Suppressor macrophage treated with lipopolysaccharide for 1 hour (primary cell): ENCODE measurements at regions not wholly inside any gene's neighbourhood (a gene's known extent, or its start where the extent isn't known, plus 50 kb on each side); places are given as distances from the start of the nearest gene placed in this dataset.

Source experiments
- DNase-seq, 3 donors: peaks; one replicate each; pipeline ENCODE4 v3.0.0-alpha.2; 2020 to 2022

DNA sequence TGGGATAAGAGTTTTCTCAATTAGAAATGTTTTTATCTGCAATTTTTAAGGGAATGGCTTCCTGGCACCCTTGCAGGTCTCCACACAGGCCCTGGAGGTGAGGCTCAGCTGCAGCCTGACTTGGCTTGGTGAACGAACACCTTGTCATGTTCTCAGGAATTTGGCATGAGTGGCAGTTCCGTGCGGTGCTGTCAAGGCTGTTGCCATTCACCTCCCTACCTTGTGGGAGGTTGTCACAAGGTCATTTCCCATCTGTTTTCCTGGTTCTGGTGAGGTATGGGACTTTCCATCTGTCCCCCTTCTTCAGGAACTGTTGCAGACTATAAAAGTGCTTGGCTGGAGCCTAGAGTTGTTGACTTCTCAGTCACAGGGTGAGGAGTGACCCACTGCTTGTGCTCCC lies 82.9 kb downstream of the ELOVL4 start:
- no peak for DNase-seq

- no peak for DNase-seq
Measured at GRCh38 chr6:79864001-79864400, 83.4 kb downstream of the ELOVL4 start.

GRCh38 chr6:79863566-79863965 lies 83.8 kb downstream of the ELOVL4 start:
- DNase-seq = no peak

- peak; percentile 12 to 48 (median 30) for DNase-seq
Measured at GRCh38 chr6:79862711-79863110, 84.6 kb downstream of the ELOVL4 start.

DNA sequence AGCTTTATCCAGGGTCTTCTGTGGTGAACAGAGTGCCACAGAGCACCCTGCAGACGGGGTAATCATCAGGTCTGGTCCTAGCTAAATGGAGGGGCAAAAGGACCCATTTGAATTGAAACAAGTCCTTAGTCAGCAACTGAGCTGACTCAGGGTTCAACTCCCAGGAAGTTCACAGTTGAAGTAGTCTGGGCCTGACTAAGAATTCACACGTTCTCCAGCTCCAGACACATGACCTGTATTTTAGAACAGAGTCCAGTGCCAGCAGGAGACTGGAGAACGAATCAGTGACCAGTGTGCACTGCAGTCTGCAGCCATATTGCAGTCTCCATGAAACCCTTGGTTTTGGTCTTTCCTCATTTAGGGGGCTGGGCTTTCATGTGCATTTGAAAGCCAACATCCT lies 85.2 kb downstream of the ELOVL4 start:
- DNase-seq = no peak

DNA sequence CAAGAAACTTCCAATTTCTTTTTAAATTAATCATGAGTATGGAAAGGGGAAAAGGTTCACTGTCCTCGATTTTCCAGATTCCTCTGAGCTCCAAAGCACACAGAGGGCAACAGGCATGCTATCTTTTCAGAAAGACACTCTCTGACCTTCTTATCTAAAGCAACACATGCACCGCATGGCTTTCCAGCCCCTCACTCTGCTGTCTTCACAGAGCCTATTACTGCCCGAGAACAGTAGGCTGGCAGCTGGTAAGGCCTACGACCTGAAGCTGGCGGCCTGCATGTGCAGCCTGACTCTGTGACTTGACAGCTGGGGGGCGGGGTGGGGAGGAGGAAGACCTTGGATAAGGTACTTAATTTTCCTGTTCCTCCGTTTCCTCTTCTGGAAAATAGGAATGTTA lies 86.3 kb downstream of the ELOVL4 start:
- no peak for DNase-seq

GRCh38 chr6:79847426-79847825 lies 99.9 kb downstream of the ELOVL4 start:
- no peak for DNase-seq

- DNase-seq = no peak
Measured at GRCh38 chr6:79842376-79843040, 104.8 kb downstream of the ELOVL4 start.

DNA sequence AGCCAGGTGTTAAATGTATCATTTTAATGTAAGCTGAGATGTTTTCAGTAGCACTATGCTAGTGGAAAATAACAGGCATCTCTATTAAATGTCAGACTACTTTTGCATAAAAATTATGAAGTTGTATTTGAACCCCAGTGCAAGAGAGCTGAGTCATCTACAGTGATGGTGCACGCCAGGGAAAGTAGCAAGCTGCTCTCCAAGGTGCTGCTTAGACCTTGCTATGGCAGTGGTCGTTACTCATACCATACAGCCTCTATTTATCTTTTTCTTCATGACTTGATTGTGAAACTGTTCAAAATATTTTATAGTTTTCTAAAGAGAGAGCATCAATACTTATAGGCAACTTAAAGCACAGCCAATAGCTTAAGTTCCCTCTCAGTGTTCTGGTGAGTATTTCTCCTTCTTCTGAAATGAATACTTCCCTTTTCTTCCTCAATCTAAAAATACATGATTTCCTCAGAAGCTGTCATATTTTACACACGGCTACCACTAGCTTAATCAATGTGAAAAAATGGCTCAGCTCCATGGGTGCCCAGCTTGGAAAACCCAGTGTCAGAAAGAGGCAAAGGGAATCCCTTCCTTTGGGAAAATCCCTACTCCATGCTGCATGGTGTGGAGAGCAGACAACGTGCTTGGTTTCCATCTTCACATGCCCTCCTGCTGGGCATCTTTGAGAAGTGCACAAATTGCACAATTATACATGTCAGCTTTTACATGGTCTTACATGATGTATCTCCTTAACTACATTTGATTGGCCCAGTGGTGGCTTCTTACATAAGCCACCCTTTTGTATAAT lies 105.6 kb downstream of the ELOVL4 start:
- peak; percentile 54 to 75 (median 61) for DNase-seq

DNA sequence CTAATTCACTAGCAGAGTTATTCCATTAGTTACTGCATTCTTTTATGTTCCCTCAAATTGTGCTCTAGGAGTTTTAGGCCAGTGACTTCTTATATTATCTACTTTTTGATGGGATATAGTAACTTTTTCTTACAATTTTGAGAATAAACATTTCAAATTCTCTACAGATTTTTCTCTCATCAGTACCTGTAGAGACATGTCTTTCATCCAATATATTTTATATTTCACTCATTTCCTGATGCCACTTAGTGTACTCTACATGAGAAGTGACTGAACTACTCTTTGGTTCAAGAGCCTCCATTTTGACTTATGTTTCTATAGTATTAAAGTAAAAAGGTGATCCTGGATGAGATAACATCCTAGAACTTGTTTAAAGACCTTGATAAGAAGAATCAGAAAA lies 108.5 kb downstream of the ELOVL4 start:
- DNase-seq = no peak

GRCh38 chr6:79833964-79834284 lies 113.4 kb downstream of the ELOVL4 start:
- DNase-seq = no peak

DNA sequence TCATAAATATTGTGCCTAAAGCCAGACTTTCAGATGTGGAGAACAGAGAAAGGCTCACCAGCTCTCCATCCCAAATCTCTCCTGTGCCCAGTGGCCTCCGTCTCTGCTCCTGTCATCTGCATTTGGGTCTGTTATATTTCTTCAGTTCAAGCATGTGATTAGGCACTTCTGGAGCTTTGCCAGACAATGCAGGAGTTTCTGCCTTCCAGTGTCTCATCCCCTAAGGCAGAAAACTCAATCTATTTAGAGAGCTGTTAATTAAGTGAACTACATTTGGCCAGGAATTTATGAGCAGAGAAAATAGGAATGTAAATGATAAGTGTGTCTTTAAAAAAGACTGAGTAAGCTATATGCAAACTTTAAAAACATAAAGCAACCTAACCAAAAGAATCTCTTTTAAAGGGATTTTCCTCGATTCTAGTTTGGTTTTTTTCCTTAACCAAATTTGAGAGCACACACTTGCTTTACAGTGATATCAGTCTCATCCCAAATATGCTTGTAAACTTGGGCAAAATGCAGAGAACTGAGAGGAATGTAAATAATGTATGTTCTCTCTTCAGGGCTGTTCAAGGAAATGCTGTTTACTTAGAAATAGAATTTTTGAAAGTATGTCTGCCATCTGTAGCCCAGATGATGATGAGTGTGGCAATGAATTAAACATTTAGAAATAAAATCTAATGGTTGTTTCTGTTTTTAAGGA lies 113.9 kb downstream of the ELOVL4 start:
- no peak for DNase-seq

- no peak for DNase-seq
Measured at GRCh38 chr6:79832723-79833122, 114.6 kb downstream of the ELOVL4 start.

- DNase-seq = no peak
Measured at GRCh38 chr6:79824202-79824601, 123.2 kb downstream of the ELOVL4 start.

- DNase-seq = no peak
Measured at GRCh38 chr6:79821859-79822258, 125.5 kb downstream of the ELOVL4 start.

GRCh38 chr6:79818471-79818870 lies 128.9 kb downstream of the ELOVL4 start:
- DNase-seq = no peak

GRCh38 chr6:79814940-79815339 lies 132.4 kb downstream of the ELOVL4 start:
- no peak for DNase-seq

DNA sequence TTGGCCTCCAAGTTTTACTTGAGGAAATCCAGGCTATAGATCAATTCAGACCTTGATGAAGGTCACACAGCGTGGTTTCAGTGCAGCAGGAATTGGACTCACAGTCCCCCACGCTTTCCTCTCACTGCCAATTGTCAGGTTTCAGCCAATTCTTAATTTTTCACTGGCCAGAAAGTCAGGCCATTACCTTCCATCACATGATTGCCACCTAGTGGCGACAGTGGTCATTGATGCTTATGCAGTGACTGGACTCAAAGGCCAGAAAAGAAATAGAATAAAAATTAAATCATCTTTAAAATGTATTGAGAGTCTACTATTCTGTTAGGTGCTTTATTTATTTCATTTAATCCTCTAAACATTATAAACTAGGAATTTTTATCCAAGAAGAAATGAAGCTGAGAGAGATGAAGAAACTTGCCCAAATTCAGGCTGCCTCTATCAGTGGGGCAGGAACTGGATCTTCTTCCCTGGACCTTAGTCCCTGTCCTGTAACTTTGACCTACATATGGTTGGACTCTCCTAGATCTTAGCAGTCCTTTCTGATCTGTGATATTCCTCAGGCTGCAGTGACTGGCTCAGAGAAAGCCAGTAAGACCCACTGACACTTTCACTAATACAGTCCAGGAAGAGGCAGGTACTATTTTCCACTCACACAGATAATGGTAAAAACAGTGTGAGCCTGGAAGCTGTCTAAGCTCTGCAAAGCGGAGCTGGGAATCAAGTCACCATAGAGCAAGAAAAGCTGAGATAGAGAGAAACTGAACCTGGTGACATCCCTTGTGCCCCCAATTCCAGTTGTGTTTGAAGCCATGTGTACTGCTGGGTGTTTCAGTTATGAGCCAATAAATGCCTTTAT lies 133.3 kb downstream of the ELOVL4 start:
- DNase-seq = peak; percentile 81 to 88 (median 83)

DNA sequence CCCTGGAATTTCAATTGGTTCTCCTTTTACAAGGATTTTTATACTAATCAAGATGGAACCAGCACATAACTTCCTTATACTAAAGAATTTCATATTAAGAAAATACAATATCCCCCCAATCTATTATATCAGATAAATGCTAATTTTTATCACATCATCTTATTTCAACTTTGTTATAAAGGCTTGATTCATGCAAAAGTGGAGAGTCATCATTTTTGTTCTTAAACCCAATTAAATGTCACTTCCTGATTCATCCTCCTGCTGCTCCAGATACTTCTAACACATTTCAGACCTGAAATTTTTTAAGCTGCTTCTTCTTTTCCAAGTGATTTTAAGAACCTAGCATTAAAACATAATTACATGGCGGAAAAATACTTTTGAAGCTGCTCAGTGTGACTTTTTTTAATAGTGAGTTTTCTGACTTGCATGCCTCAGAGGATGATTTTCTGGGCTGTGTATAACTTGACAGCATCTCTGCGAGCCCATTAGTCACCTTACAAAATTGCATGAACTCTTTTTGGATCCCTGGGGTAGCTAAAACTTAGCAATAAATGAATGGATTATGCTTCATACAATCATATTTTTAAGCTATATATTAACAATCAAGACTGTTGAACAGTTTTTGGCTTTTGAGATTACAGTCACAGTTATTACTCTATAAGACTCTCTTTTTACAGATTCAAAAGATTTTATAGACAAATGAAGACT lies 134.1 kb downstream of the ELOVL4 start:
- DNase-seq = no peak

DNA sequence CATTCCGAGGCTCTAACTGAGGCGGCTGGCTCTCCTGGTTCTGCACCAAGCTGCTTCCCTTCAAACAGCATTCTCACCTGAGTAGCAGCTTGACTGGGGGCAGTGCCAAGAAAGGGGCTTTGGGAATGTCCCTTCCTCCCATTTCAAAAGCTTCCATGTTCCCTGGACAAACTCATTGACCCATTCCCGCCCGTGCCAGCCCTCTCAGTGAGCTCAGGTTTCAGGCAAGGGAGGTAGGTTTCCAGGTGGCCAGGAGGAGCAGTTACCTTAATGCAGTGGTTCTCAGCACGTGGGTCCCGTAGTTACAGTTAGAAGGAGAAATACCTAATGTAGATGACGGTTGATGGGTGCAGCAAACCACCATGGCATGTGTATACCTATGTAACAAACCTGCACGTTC lies 135.2 kb downstream of the ELOVL4 start:
- no peak for DNase-seq

- DNase-seq = no peak
Measured at GRCh38 chr6:79810871-79811270, 136.5 kb downstream of the ELOVL4 start.

GRCh38 chr6:79810185-79810705 lies 137.1 kb downstream of the ELOVL4 start:
- DNase-seq = no peak
